ENCODE measurements at regions not wholly inside any gene's neighbourhood (a gene's known extent, or its start where the extent isn't known, plus 50 kb on each side); places are given as distances from the start of the nearest gene placed in this dataset.

DNA sequence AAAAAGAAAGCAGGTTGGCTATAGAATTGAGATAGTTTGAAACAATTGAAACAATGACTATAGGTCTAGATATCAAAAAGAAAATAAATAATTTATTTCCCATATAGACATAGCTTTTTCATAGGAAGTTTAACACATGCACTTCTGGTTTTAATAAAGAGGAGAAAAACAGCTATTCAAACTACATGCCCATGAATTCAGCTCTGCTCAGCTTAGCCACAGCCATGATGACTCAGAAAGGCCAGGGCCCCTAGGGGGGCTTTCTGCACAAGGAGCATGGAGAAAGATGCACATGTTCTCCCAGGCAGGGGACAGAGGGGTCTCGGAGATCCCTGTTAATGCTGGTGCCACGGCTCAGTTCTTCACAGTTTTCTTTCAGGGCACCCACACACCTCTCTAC is 114.0 kb downstream of the GALC start:
- TF ChIP-seq POLR2AphosphoS5 (IDR thresholded peaks at IDR 0.05; ENCODE audit: low read depth, low read length) (no peak), SIN3A (IDR thresholded peaks at IDR 0.05; ENCODE audit: borderline replicate concordance, insufficient read depth, low read length) (no peak), TAF1 (IDR thresholded peaks at IDR 0.05; ENCODE audit: borderline replicate concordance, insufficient read depth, low read length) (no peak)
- TF ChIP-seq, protein P1, sequence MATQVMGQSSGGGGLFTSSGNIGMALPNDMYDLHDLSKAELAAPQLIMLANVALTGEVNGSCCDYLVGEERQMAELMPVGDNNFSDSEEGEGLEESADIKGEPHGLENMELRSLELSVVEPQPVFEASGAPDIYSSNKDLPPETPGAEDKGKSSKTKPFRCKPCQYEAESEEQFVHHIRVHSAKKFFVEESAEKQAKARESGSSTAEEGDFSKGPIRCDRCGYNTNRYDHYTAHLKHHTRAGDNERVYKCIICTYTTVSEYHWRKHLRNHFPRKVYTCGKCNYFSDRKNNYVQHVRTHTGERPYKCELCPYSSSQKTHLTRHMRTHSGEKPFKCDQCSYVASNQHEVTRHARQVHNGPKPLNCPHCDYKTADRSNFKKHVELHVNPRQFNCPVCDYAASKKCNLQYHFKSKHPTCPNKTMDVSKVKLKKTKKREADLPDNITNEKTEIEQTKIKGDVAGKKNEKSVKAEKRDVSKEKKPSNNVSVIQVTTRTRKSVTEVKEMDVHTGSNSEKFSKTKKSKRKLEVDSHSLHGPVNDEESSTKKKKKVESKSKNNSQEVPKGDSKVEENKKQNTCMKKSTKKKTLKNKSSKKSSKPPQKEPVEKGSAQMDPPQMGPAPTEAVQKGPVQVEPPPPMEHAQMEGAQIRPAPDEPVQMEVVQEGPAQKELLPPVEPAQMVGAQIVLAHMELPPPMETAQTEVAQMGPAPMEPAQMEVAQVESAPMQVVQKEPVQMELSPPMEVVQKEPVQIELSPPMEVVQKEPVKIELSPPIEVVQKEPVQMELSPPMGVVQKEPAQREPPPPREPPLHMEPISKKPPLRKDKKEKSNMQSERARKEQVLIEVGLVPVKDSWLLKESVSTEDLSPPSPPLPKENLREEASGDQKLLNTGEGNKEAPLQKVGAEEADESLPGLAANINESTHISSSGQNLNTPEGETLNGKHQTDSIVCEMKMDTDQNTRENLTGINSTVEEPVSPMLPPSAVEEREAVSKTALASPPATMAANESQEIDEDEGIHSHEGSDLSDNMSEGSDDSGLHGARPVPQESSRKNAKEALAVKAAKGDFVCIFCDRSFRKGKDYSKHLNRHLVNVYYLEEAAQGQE (IDR thresholded peaks at IDR 0.05; ENCODE audit: insufficient read depth in 1 of 2, low read depth in 2 of 2, low read length in 2 of 2): no peak

Data from PFSK-1 (cell line).